ENCODE measurements at regions not wholly inside any gene's neighbourhood (a gene's known extent, or its start where the extent isn't known, plus 50 kb on each side); places are given as distances from the start of the nearest gene placed in this dataset.

- no CpG with 5 or more reads among the region's 3 CpGs for WGBS (ENCODE audit: insufficient coverage)
- no peaks in the 10 kb centered on the region for H3K36me3 ChIP-seq (replicated peaks in 1 of 2; ENCODE audit: control extremely low read depth in 1 of 2, control insufficient read depth in 1 of 2, extremely low read depth in 1 of 2, insufficient read depth in 2 of 2, low read length in 1 of 2)
- H3K27me3 Mint-ChIP-seq, result no peaks in the 10 kb centered on the region
- no peak overlapping the region for H3K4me3 Mint-ChIP-seq
- intact Hi-C loops (cut with micrococcal nuclease), result no loop called here
- no peak overlapping the region for H3K4me2 ChIP-seq (replicated peaks; ENCODE audit: low read depth, low read length, poor library complexity, severe bottlenecking)
- H3K4me1 ChIP-seq (ENCODE audit: control insufficient read depth in 2 of 2, insufficient read depth in 2 of 2, low read length in 2 of 2), result peaks cover 0 to 10% of the 10 kb centered on the region in 2 donors
- no peak overlapping the region for H3K27ac ChIP-seq (ENCODE audit: low read length in 2 of 2)
- H3K27ac Mint-ChIP-seq, result no peak overlapping the region
- TF ChIP-seq EZH2 (IDR thresholded peaks at IDR 0.05; ENCODE audit: borderline replicate concordance, insufficient read depth, low read depth, low read length, poor library complexity, severe bottlenecking), result no peak
- TF ChIP-seq, protein P1, sequence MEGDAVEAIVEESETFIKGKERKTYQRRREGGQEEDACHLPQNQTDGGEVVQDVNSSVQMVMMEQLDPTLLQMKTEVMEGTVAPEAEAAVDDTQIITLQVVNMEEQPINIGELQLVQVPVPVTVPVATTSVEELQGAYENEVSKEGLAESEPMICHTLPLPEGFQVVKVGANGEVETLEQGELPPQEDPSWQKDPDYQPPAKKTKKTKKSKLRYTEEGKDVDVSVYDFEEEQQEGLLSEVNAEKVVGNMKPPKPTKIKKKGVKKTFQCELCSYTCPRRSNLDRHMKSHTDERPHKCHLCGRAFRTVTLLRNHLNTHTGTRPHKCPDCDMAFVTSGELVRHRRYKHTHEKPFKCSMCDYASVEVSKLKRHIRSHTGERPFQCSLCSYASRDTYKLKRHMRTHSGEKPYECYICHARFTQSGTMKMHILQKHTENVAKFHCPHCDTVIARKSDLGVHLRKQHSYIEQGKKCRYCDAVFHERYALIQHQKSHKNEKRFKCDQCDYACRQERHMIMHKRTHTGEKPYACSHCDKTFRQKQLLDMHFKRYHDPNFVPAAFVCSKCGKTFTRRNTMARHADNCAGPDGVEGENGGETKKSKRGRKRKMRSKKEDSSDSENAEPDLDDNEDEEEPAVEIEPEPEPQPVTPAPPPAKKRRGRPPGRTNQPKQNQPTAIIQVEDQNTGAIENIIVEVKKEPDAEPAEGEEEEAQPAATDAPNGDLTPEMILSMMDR (IDR thresholded peaks at IDR 0.05), result no peak
- CTCF ChIA-PET, result no interaction called here
- no peak for ATAC-seq (ENCODE audit: low read depth)
- H3K79me2 ChIP-seq (ENCODE audit: control insufficient read depth, insufficient read depth, low read length), result no peaks in the 10 kb centered on the region
- no peaks in the 10 kb centered on the region for H3K9me3 Mint-ChIP-seq (ENCODE audit: insufficient read depth)
- no peaks in the 10 kb centered on the region for H3K27me3 ChIP-seq (replicated peaks in 1 of 4; ENCODE audit: control extremely low read depth in 1 of 4, control insufficient read depth in 3 of 4, insufficient read depth in 4 of 4, low read length in 3 of 4)
- H3K9me3 ChIP-seq (ENCODE audit: control extremely low read depth in 1 of 3, control insufficient read depth in 2 of 3, insufficient read depth in 1 of 3, low read length in 2 of 3), result no peaks in the 10 kb centered on the region
- H4K20me1 ChIP-seq (ENCODE audit: control insufficient read depth, insufficient read depth, low read length, poor library complexity, severe bottlenecking), result no peaks in the 10 kb centered on the region
- DNase-seq, result no peak
- POLR2A ChIA-PET, result no interaction called here
- H3K9ac ChIP-seq (ENCODE audit: low read length), result no peak overlapping the region
- peaks cover 21% of the 10 kb centered on the region for H3K4me1 Mint-ChIP-seq
- no peak overlapping the region for H2AFZ ChIP-seq (ENCODE audit: insufficient read depth, low read depth, low read length, poor library complexity, severe bottlenecking)
- H3K4me3 ChIP-seq (ENCODE audit: control extremely low read depth in 1 of 5, extremely low read depth in 1 of 5, insufficient read depth in 1 of 5, low read depth in 2 of 5, low read length in 4 of 5), result no peak overlapping the region
These were observed 67.5 kb upstream of the SETMAR start for GRCh38 chr3:4235690-4236089.

DNA sequence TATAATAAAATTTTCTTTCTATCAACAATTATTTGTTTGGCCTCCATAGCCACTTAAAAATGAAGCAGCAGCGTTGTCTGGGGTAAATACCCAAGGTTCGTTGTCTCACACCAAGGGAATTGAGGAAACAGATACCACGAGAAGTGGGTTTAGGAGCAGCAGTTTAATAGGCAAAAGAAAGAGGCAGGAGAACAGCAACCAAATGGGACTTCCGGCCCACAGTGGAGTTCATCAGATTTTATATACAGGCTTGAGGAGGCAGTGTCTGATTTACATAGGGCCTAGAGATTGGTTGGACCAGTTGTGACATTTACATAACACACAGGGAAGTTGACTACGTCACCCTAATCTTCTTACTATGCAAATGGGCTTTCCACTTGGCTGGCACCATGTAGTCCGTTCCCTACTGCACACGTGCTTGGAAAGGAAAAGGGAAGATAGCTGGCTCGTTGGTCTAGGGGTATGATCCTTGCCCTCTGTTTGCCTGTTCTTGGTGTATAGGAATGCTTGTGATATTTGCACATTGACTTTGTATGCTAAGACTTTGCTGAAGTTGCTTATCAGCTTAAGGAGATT is 61.5 kb upstream of the SETMAR start:
- intact Hi-C loops (cut with micrococcal nuclease), result no loop called here
- DNase-seq (no peak), ATAC-seq (ENCODE audit: low read depth) (no peak)
- H3K27ac ChIP-seq (ENCODE audit: low read length in 2 of 2), result no peak overlapping the region
- H3K4me1 ChIP-seq (ENCODE audit: control insufficient read depth in 2 of 2, insufficient read depth in 2 of 2, low read length in 2 of 2), result no peaks in the 10 kb centered on the region
- H3K9me3 Mint-ChIP-seq (ENCODE audit: insufficient read depth), result no peaks in the 10 kb centered on the region
- H3K9me3 ChIP-seq (ENCODE audit: control extremely low read depth in 1 of 3, control insufficient read depth in 2 of 3, insufficient read depth in 1 of 3, low read length in 2 of 3), result no peaks in the 10 kb centered on the region
- H3K36me3 ChIP-seq (replicated peaks in 1 of 2; ENCODE audit: control extremely low read depth in 1 of 2, control insufficient read depth in 1 of 2, extremely low read depth in 1 of 2, insufficient read depth in 2 of 2, low read length in 1 of 2), result no peaks in the 10 kb centered on the region
- no peaks in the 10 kb centered on the region for H3K4me1 Mint-ChIP-seq
- no peak for TF ChIP-seq EZH2 (IDR thresholded peaks at IDR 0.05; ENCODE audit: borderline replicate concordance, insufficient read depth, low read depth, low read length, poor library complexity, severe bottlenecking)
- TF ChIP-seq, protein P1 (IDR thresholded peaks at IDR 0.05), result no peak
- 96% methylated on average over 7 of the region's 8 CpGs for WGBS (ENCODE audit: insufficient coverage)
- no peaks in the 10 kb centered on the region for H3K27me3 ChIP-seq (replicated peaks in 1 of 4; ENCODE audit: control extremely low read depth in 1 of 4, control insufficient read depth in 3 of 4, insufficient read depth in 4 of 4, low read length in 3 of 4)
- H2AFZ ChIP-seq (ENCODE audit: insufficient read depth, low read depth, low read length, poor library complexity, severe bottlenecking), result no peak overlapping the region
- H3K27me3 Mint-ChIP-seq, result no peaks in the 10 kb centered on the region
- H3K4me3 ChIP-seq (ENCODE audit: control extremely low read depth in 1 of 5, extremely low read depth in 1 of 5, insufficient read depth in 1 of 5, low read depth in 2 of 5, low read length in 4 of 5), result no peak overlapping the region
- CTCF ChIA-PET, result no interaction called here
- no peak overlapping the region for H3K4me3 Mint-ChIP-seq
- no peaks in the 10 kb centered on the region for H4K20me1 ChIP-seq (ENCODE audit: control insufficient read depth, insufficient read depth, low read length, poor library complexity, severe bottlenecking)
- H3K4me2 ChIP-seq (replicated peaks; ENCODE audit: low read depth, low read length, poor library complexity, severe bottlenecking), result no peak overlapping the region
- no peak overlapping the region for H3K9ac ChIP-seq (ENCODE audit: low read length)
- POLR2A ChIA-PET, result no interaction called here
- no peaks in the 10 kb centered on the region for H3K79me2 ChIP-seq (ENCODE audit: control insufficient read depth, insufficient read depth, low read length)
- H3K27ac Mint-ChIP-seq, result no peak overlapping the region

All from B cell (primary cell).